IMR-90 (cell line): ENCODE measurements at regions not wholly inside any gene's neighbourhood (a gene's known extent, or its start where the extent isn't known, plus 50 kb on each side); places are given as distances from the start of the nearest gene placed in this dataset.

Experiments
- ATAC-seq: fragments of 200-7000 bp; cut with Tn5 transposase; 2 replicates; pipeline ENCODE4 v1.9.1; 2020; ENCODE audit warnings: low read depth, mild to moderate bottlenecking, moderate library complexity
- BruUV-seq: library from RNA; stranded (reverse); fragments of 400-500 nt; replicated peaks from 2 replicates; lab custom pipeline; 2021; lab: Mats Ljungman, UMichigan
- CTCF ChIA-PET: fragments of 300-600 bp; formaldehyde crosslinking; extraction: SDS; loops from one replicate; lab custom pipeline; 2021; ENCODE audit warnings: antibody characterized with exemption; lab: Yijun Ruan, JAX
- POLR2A ChIA-PET: fragments of 300-600 bp; sonication (Branson Sonifier 250); formaldehyde crosslinking; loops from one replicate; lab custom pipeline; 2022; ENCODE audit warnings: antibody characterized with exemption; ENCODE audit not compliant: unreplicated experiment; lab: Charles Lee
- DNase-seq: peaks from one replicate; pipeline ENCODE4 v3.0.0; 2013
- H2AFZ ChIP-seq: replicated peaks from 2 replicates; pipeline ENCODE3; 2013; ENCODE audit warnings: low read length, mild to moderate bottlenecking; ENCODE audit not compliant: poor library complexity
- H2AK5ac ChIP-seq: 2 replicates; pipeline ENCODE4 v1.6.1; 2013; ENCODE audit warnings: low read depth, low read length, inconsistent platforms
- H2AK9ac ChIP-seq: replicated peaks from 2 replicates; pipeline ENCODE3; 2013; ENCODE audit warnings: mild to moderate bottlenecking, low read depth, low read length, moderate library complexity; ENCODE audit not compliant: poor library complexity
- H2BK120ac ChIP-seq: 2 replicates; pipeline ENCODE4 v1.6.1; 2013; ENCODE audit warnings: low read depth, low read length, inconsistent platforms
- H2BK15ac ChIP-seq: 3 replicates; pipeline ENCODE4 v1.6.1; 2013; ENCODE audit warnings: low read depth, low read length, inconsistent platforms
- H2BK20ac ChIP-seq: 2 replicates; pipeline ENCODE4 v1.6.1; 2013; ENCODE audit warnings: low read depth, mild to moderate bottlenecking, inconsistent platforms, low read length, moderate library complexity
- H2BK5ac ChIP-seq: 2 replicates; pipeline ENCODE4 v1.6.1; 2013; ENCODE audit warnings: mild to moderate bottlenecking, low read depth, low read length, inconsistent platforms; ENCODE audit not compliant: poor library complexity, severe bottlenecking
- H3K14ac ChIP-seq: replicated peaks from 2 replicates; pipeline ENCODE4 v1.6.1; 2013; ENCODE audit warnings: low read depth, low read length, inconsistent platforms
- H3K18ac ChIP-seq: 2 replicates; pipeline ENCODE4 v1.6.1; 2013; ENCODE audit warnings: low read depth, low read length, control low read depth
- H3K23ac ChIP-seq: 2 replicates; pipeline ENCODE4 v1.6.1; 2013; ENCODE audit warnings: low read depth, low read length, inconsistent platforms
- H3K27ac ChIP-seq: 2 replicates; pipeline ENCODE4 v1.5.1; 2013; ENCODE audit warnings: mild to moderate bottlenecking, control low read depth, low read length; ENCODE audit not compliant: insufficient read depth
- H3K27me3 ChIP-seq: 2 replicates; pipeline ENCODE4 v1.6.1; 2013; ENCODE audit warnings: low read length; ENCODE audit not compliant: control insufficient read depth, insufficient read depth
- H3K36me3 ChIP-seq: 2 replicates; pipeline ENCODE4 v1.6.1; 2013; ENCODE audit warnings: low read length, mixed read lengths; ENCODE audit not compliant: control insufficient read depth, insufficient read depth
- H3K4ac ChIP-seq: 2 replicates; pipeline ENCODE4 v1.6.1; 2013; ENCODE audit warnings: low read depth, low read length, inconsistent platforms
- H3K4me1 ChIP-seq: 2 replicates; pipeline ENCODE4 v1.6.1; 2013; ENCODE audit warnings: low read length, mixed read lengths; ENCODE audit not compliant: control insufficient read depth, insufficient read depth
- H3K4me2 ChIP-seq: 2 replicates; pipeline ENCODE4 v1.6.1; 2013; ENCODE audit warnings: low read depth, mild to moderate bottlenecking, control low read depth, low read length, moderate library complexity
- H3K4me3 ChIP-seq: 2 replicates; pipeline ENCODE4 v1.5.1; 2013; ENCODE audit warnings: low read depth, mild to moderate bottlenecking, control low read depth, low read length, moderate library complexity; ENCODE audit not compliant: insufficient read depth
- H3K56ac ChIP-seq: 2 replicates; pipeline ENCODE4 v1.6.1; 2013; ENCODE audit warnings: low read length, inconsistent platforms; ENCODE audit not compliant: insufficient read depth; ENCODE audit errors: extremely low read depth
- H3K79me1 ChIP-seq, 2 experiments: 2 replicates each; pipeline ENCODE4 v1.6.1; 2013; ENCODE audit warnings: low read length in 2 of 2, inconsistent platforms in 1 of 2, low read depth in 1 of 2
- H3K9ac ChIP-seq: 2 replicates; pipeline ENCODE4 v1.6.1; 2013; ENCODE audit warnings: low read depth, low read length, control low read depth
- H3K9me1 ChIP-seq: 2 replicates; pipeline ENCODE4 v1.6.1; 2013; ENCODE audit warnings: low read length, inconsistent platforms; ENCODE audit not compliant: insufficient read depth
- H3K9me3 ChIP-seq: 2 replicates; pipeline ENCODE4 v1.6.1; 2013; ENCODE audit warnings: low read length; ENCODE audit not compliant: control insufficient read depth, insufficient read depth
- H4K20me1 ChIP-seq: 2 replicates; pipeline ENCODE4 v1.6.1; 2013; ENCODE audit warnings: low read length, inconsistent platforms; ENCODE audit not compliant: insufficient read depth
- H4K5ac ChIP-seq: 2 replicates; pipeline ENCODE4 v1.6.1; 2013; ENCODE audit warnings: mild to moderate bottlenecking, low read depth, low read length, control low read depth
- H4K8ac ChIP-seq, 2 experiments: 2 replicates each; pipeline ENCODE4 v1.6.1; 2013; ENCODE audit warnings: low read depth in 2 of 2, low read length in 2 of 2, control low read depth in 1 of 2, inconsistent platforms in 1 of 2
- H4K91ac ChIP-seq: 2 replicates; pipeline ENCODE4 v1.6.1; 2013; ENCODE audit warnings: low read depth, low read length, inconsistent platforms; ENCODE audit not compliant: insufficient read depth
- BHLHE40 ChIP-seq: fragments of 150-350 bp; IDR thresholded peaks from 2 replicates; pipeline ENCODE4 v1.6.1; 2016; ENCODE audit warnings: mild to moderate bottlenecking, low read depth, low read length
- CEBPB ChIP-seq: IDR thresholded peaks from 2 replicates; pipeline ENCODE4 v1.6.1; 2012; ENCODE audit warnings: low read depth, low read length, improper control_type of control experiment
- FOS ChIP-seq: fragments of 150-350 bp; IDR thresholded peaks from 2 replicates; pipeline ENCODE4 v1.6.1; 2016; ENCODE audit warnings: low read depth, low read length
- MAZ ChIP-seq: IDR thresholded peaks from 2 replicates; pipeline ENCODE4 v1.6.1; 2012; ENCODE audit warnings: low read depth, mild to moderate bottlenecking, low read length, improper control_type of control experiment, moderate library complexity, borderline replicate concordance
- NFE2L2 ChIP-seq: fragments of 150-350 bp; IDR thresholded peaks from 2 replicates; pipeline ENCODE4 v1.6.1; 2016; ENCODE audit warnings: low read depth, mild to moderate bottlenecking, low read length
- POLR2A ChIP-seq: IDR thresholded peaks from 2 replicates; pipeline ENCODE4 v1.6.1; 2012; ENCODE audit warnings: mild to moderate bottlenecking, low read depth, low read length
- RCOR1 ChIP-seq: IDR thresholded peaks from 2 replicates; pipeline ENCODE4 v1.6.1; 2012; ENCODE audit warnings: mild to moderate bottlenecking, low read length, improper control_type of control experiment; ENCODE audit not compliant: insufficient replicate concordance
- SMC3 ChIP-seq: fragments of 150-350 bp; IDR thresholded peaks from 2 replicates; pipeline ENCODE4 v1.6.1; 2016; ENCODE audit warnings: low read depth, mild to moderate bottlenecking, antibody characterized with exemption, low read length, moderate library complexity
- WGBS, 2 experiments: methylation state at CpG; one replicate each; pipeline versions ENCODE4 v1.1.5 to v1.1.7; 2013; ENCODE audit warnings: missing lambda C conversion rate in 2 of 2; ENCODE audit not compliant: insufficient read length in 1 of 2; ENCODE audit errors: extremely low coverage in 2 of 2; 5-methylcytosine and 5-hydroxymethylcytosine counted together
- dilution Hi-C: fragments of 300-500 bp; cut with HindIII; formaldehyde crosslinking; loops from one replicate; pipeline ENCODE4 v1.14.3; 2018; ENCODE audit warnings: low sequenced_read_pairs; ENCODE audit not compliant: unreplicated experiment
- in situ Hi-C: fragments of 300-500 bp; cut with MboI; formaldehyde crosslinking; loops from 3 replicates; pipeline ENCODE4 v1.14.3; 2019; ENCODE audit warnings: low sequenced_read_pairs, inconsistent platforms, mixed read lengths
- intact Hi-C: fragments of 100-400 bp; cut with micrococcal nuclease; formaldehyde crosslinking; loops from 2 replicates; pipeline ENCODE4 v1.10.0; 2022
- TF ChIP-seq, protein P1 (sequence below): conservative IDR thresholded peaks from 2 replicates; pipeline ENCODE4 v1.5.1; 2012; ENCODE audit warnings: mild to moderate bottlenecking, low read depth, low read length, improper control_type of control experiment

DNA sequence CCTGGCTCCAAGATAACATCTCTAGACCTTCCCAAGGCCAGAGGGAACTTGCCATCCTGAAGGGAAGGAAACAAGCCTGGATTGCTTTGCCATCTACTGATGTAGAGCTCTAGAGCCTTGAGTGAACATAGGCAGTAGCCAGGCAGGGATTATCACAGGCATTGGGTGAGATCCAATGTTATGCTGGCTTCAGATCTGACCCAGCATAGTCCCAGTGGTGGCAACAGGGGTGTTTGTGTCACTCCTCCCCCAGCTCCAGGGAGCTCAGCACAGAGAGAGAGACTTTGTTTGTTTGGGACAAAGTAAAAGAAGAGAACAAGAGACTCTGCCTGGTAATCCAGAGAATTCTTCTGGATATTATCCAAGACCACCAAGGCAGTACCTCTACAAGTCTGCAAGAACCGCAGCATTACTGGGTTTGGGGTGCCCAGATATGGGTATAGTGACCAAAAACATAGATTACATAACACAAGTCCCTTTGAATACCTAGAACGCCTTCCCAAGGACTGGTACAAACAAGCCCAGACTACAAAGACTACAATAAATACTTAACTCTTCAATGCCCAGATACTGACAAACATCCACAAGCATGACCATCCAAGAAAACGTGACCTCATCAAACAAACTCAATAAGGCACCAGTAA lies 137.6 kb upstream of the DAPK1 start:
- H3K79me1 ChIP-seq = no peaks in the 10 kb centered on the region
- H3K56ac ChIP-seq = no peak overlapping the region
- H3K27ac ChIP-seq = no peak overlapping the region
- no peaks in the 10 kb centered on the region for H3K9me1 ChIP-seq
- H4K5ac ChIP-seq = no peak overlapping the region
- WGBS, 2 experiments = no CpG with 5 or more reads among the region's 3 CpGs
- in situ Hi-C loops = loop anchor here (10.0 kb wide), 1 partner anchor 665 kb away; no protein-coding TSS in a partner anchor
- DNase-seq (no peak), ATAC-seq (no peak)
- no peak overlapping the region for H2BK15ac ChIP-seq
- no peak overlapping the region for H4K91ac ChIP-seq
- H2BK5ac ChIP-seq = no peak overlapping the region
- no peaks in the 10 kb centered on the region for H3K9me3 ChIP-seq
- H3K23ac ChIP-seq = no peak overlapping the region
- H2AFZ ChIP-seq = no peak overlapping the region
- no peak overlapping the region for H2AK5ac ChIP-seq
- H3K18ac ChIP-seq = no peak overlapping the region
- no peak overlapping the region for H3K4me2 ChIP-seq
- dilution Hi-C loops = no loop called here
- no peak overlapping the region for H2AK9ac ChIP-seq
- POLR2A ChIA-PET = interaction anchor here (0.5 kb wide), 1 partner anchor 120 kb away, joined by 5 read pairs; no protein-coding TSS in a partner anchor
- CTCF ChIA-PET = no interaction called here
- no peaks in the 10 kb centered on the region for H3K4me1 ChIP-seq
- intact Hi-C loops = no loop called here
- no peak overlapping the region for H3K4me3 ChIP-seq
- no TSS peak for BruUV-seq
- no peak for TF ChIP-seq BHLHE40
- TF ChIP-seq CEBPB = no peak
- no peak for TF ChIP-seq NFE2L2
- no peak for TF ChIP-seq FOS
- no peak for TF ChIP-seq SMC3
- TF ChIP-seq, protein P1, sequence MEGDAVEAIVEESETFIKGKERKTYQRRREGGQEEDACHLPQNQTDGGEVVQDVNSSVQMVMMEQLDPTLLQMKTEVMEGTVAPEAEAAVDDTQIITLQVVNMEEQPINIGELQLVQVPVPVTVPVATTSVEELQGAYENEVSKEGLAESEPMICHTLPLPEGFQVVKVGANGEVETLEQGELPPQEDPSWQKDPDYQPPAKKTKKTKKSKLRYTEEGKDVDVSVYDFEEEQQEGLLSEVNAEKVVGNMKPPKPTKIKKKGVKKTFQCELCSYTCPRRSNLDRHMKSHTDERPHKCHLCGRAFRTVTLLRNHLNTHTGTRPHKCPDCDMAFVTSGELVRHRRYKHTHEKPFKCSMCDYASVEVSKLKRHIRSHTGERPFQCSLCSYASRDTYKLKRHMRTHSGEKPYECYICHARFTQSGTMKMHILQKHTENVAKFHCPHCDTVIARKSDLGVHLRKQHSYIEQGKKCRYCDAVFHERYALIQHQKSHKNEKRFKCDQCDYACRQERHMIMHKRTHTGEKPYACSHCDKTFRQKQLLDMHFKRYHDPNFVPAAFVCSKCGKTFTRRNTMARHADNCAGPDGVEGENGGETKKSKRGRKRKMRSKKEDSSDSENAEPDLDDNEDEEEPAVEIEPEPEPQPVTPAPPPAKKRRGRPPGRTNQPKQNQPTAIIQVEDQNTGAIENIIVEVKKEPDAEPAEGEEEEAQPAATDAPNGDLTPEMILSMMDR = no peak
- TF ChIP-seq POLR2A = no peak
- TF ChIP-seq RCOR1 = no peak
- no peak for TF ChIP-seq MAZ
- no peaks in the 10 kb centered on the region for H3K27me3 ChIP-seq
- H3K14ac ChIP-seq = no peak overlapping the region
- H4K20me1 ChIP-seq = no peaks in the 10 kb centered on the region
- no peaks in the 10 kb centered on the region for H3K36me3 ChIP-seq
- H4K8ac ChIP-seq = no peak overlapping the region
- no peak overlapping the region for H3K9ac ChIP-seq
- H2BK120ac ChIP-seq = no peak overlapping the region
- no peak overlapping the region for H3K4ac ChIP-seq
- no peak overlapping the region for H2BK20ac ChIP-seq
